SK-MEL-5 (cell line): ENCODE measurements at regions not wholly inside any gene's neighbourhood (a gene's known extent, or its start where the extent isn't known, plus 50 kb on each side); places are given as distances from the start of the nearest gene placed in this dataset.
"Not testable (repeated sequence)": the region's sequence is repeated elsewhere in the genome, so short reads cannot be mapped to it uniquely, and the experiment has no call there.

Experiments
- DNase-seq: peaks from one replicate; pipeline ENCODE4 v3.0.0-alpha.2; 2016; ENCODE audit warnings: low read depth, low spot score
- in situ Hi-C: cut with HindIII; loops from 2 replicates; pipeline ENCODE4 v1.10.0; 2016; ENCODE audit warnings: low sequenced_read_pairs, high pct_unique_total_duplicates, low pct_unique_long_range_greater_than_20kb

DNA sequence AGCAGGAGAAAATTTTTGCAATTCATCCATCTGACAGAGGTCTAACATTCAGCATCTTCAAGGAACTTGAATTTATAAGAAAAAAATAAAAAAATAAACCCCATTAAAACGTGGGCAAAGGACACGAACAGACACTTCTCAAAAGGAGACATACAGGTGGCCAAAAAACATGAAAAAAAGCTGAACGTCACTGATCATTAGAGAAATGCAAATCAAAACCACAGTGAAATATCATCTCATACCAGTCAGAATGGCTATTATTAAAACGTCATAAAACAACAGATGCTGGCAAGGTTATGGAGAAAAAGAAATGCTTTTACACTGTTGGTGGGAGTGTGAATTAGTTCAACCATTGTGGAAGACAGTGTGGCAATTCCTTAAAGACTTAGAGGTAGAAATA lies 209.2 kb downstream of the SPRY1 start:
- DNase-seq, in situ Hi-C loops: not testable (repeated sequence)

DNA sequence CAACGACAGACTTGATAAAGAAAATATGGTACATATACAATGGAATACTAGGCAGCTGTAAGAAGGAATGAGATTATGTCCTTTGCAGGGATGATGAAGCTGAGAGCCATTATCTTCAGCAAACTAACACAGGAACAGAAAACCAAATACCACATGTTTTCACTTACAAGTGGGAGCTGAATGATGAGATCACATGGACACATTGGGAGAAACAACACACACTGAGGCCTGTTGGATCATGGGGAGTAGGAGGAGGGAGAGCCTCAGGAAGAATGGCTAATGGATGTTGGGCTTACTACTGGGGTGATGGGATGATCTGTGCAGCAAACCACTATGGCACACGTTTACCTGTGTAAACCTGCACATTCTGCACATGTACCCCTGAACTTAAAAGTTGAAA lies 209.7 kb downstream of the SPRY1 start:
- in situ Hi-C loops, result no loop called here

DNA sequence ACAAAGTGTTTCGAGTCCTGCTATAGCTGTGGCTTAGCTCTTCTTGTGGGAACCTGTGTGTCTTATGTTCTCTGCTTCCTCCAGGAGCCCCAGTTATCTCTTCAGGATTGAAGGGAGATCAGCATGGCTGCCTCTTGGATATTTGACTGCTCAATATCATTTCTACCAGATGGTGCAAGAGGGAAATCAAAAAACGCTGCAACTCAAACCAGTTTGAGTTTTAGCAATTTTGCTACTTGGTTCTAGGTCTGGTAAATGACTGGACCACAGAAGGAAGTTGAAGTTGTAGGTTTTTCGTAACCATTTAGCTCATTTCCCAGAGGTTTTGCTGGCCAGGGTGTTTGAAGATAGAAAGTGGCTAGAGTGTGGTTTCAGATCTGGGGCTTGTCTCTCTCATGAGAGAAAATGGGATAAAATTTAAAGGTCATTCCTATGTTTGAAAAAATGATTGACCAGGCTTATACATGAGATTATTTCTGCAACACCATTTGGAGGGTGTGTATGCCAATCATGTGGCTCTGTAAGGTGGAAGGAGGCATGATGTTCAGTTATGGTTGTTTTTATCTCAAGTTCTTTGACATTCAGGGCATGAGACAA lies 210.4 kb downstream of the SPRY1 start:
- no peak for DNase-seq
- in situ Hi-C loops, result no loop called here

More for the DNA sequence above, 209.7 kb downstream of the SPRY1 start:
- DNase-seq, result no peak

DNA sequence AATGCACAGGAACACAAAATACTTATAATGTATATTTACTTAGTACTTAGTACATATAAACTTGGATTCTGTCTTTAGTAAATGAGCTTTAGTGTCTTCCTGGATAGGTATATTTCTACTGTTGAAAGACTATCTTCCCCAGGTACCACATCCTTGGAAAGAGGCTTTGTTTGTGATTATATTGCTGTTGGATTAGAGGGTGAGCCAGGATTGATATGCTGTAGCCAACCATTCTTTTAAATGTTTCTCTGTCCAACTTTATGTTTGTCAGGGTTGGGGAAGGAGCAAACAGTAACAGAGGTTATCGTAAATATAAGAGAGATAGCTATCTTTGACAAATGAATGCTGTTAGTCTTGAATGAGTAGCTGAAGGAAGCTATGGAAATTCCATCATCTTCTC lies 213.2 kb downstream of the SPRY1 start:
- in situ Hi-C loops, result no loop called here
- DNase-seq, result no peak

DNA sequence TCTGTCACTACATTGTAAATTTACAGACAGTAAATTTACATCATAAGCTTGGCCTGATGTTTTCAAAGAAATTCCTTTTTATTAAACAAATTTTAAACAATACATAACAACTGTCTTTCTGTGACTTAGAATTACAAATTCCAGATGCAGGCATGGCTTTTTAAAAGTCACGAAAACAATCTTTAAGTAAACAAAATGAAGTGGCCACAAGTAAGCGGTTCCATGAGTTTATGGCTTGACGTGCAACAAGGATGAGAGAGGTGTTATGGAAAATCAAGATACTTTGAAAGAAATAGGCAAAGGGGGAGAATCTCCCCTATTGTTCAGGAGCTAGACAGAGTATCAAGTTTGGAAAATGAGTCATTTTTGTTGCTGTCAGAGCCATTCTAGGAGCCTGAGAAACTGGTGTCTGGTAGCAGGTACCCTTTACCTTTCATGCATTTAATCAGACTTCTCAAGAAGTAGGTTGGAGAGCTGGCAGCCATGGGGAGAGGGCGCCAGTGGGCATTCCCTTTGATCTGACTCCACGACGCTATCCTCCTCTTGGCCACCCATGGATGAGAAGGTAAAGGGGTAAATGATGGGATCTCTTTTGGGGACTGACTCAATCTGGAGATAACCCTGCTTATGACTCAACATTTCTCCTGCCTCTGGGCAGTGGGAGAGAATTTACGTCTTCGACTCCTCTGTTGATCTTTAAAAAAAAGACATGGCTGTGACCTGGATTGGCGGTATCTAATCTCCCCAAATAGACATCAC lies 217.2 kb downstream of the SPRY1 start:
- in situ Hi-C loops, result no loop called here
- DNase-seq, result no peak

DNA sequence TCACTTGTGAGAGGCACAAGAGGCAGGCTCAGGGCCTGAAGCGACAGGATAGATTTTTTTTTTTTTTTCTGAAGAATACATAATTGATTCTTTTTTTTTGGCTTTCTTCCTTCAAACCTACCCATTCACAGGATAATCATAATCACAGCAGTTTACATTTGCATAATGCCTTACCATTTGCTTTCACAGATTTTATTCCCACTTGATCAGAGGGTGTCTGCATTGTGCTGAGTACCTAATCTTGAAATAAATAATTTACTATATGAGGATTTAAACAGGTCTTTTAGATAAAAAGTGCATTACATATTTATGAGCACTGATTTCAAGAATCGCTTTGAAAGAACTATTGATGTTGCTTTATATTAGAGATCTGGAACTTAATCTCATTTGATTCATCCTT lies 219.3 kb downstream of the SPRY1 start:
- in situ Hi-C loops, result no loop called here
- DNase-seq, result no peak

DNA sequence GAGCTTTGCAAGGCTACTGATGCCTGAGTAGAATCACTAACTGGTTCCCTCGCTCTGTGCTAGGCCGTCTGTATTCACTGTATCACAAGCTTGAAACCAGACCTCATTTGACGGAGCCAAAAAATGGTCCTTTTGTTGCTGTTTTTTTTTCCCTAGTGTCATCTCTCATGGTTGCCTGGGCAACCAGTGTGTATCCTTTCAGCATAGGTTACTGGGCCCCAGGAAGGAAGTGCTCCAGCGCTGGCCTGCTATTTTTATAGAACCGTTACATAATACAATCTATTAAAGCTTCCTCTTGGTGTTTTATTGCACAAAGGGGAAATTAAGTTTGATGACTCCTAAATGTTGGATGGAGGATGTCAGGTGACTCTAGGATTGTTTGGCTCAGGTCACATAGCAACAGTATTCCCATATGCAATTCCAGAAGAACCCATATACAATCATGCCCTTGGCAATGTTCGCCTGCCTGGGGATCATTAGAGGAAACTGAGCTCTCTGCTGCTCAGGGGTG lies 220.4 kb downstream of the SPRY1 start:
- in situ Hi-C loops, result no loop called here
- peak; percentile 99 for DNase-seq

DNA sequence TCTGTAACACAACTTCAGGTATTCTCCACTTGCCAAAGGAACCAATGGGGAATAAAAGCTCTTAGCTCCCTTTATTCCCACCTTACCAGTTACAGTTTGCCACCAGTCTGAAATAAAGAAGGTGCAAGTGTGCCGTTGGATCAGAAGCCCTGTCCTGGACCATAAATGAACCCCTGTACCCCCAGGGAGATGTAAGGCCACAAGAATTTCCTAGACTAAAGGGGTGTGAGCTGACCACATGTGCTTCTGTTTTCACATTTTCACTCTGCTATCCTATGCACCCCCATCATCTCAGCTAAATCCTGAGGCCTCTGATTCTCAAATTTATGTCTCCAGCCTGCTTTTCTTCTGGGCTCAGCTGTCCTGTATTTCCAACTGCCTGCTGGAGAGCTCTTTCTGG lies 221.2 kb downstream of the SPRY1 start:
- in situ Hi-C loops, result no loop called here
- no peak for DNase-seq

DNA sequence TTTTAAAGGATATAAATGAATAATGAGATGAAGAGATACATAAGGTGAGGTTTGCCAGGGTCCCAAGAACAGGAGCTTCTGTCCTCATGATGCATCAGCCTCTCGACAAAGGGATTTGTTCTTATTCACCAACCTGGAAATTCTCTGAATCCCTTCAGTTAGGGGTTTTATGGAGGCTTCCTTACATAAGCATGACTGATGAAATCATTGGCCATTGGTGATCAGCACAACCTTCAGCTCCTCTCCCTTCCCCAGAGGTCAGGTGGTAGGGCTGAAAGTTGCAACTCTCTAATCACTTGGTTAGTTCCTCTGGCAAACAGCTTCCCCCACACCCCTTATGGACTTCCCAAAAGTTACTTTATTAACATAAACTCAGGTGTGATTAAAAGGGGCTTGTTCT lies 222.0 kb downstream of the SPRY1 start:
- no peak for DNase-seq
- in situ Hi-C loops, result no loop called here

DNA sequence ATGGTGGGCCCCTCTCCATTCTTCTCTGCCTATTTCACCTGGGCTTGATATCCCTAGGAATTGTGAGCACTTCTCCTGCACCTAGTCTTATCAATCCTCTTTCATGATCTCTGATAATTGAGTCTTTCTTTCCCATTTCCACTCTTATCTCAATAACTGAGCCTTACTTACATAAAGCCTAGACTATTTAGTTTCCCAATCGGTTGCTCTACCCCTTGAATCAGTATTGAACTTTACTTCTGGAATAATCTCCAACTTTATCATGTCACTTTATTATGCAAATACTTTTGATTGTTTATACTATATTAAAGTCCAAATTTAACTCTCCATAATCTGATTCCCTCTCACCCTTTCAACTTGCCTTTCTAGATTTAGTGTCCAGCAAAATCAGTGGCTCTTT lies 222.7 kb downstream of the SPRY1 start:
- no peak for DNase-seq
- in situ Hi-C loops, result no loop called here

DNA sequence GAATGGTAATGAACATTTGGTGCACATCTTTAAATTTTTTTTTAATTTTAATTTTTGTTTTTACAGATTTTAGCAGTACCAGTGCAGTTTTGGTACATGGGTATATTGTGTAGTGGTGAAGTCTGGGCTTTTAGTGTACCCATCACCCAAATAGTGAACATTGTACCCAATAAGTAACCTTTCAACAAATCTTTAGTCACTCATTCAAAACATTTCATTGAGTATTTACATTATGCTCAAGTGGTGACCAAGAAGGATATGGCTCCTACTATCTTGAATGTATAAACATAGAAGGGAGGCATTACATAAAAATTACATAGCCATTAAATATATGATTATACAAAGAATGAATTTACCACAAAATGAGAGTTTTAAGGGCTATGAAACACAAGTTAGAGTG lies 223.3 kb downstream of the SPRY1 start:
- no peak for DNase-seq
- in situ Hi-C loops, result no loop called here

DNA sequence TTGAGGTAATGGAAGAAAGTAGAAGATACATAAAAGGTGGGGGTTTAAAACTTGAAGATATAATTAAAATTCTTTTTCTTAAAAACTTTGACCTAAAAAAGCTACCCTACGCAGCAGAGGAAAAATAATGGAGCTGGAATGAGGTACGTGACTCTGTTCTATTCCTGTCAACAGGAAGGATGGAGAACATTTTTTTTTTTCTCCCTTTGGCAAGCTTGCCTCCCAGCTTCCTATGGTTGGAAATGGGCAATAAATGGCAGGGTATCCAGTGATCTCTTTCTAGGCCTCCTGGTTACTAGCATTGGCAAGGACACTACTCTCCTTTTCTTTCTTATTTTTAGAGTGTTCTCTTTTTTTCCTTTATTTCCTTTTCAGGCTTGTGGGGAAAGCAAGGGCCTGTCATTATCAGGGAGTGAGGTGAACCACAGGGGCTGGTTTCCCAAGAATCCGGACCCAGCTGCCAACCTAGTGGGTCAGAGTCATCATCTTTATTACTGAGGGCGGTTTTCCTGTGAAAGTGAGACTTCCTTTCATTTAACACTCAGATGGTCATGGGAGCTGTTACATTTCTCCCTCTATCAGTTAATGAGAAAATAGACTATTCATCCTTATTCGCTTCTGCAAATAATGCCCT lies 224.6 kb downstream of the SPRY1 start:
- no peak for DNase-seq
- in situ Hi-C loops, result no loop called here

DNA sequence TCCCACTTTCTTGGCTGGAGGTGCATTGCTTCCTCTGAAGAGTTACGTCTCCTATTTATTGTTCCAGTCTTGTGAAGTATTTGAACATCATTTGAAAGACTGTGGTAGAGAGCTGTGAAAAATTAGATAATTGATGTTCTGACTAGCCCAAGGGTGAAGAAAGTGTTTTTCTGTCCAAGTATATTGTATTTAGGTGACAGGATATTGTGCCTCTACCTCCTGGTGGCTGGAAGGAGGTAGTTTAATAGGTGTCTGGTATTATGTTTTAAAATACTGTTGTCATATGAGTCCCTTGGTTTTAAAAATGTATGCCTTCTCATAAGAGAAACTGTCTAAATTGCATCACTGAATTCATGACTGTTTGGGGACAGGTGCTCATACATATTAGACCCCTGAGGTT lies 226.0 kb downstream of the SPRY1 start:
- DNase-seq, result no peak
- in situ Hi-C loops, result no loop called here

DNA sequence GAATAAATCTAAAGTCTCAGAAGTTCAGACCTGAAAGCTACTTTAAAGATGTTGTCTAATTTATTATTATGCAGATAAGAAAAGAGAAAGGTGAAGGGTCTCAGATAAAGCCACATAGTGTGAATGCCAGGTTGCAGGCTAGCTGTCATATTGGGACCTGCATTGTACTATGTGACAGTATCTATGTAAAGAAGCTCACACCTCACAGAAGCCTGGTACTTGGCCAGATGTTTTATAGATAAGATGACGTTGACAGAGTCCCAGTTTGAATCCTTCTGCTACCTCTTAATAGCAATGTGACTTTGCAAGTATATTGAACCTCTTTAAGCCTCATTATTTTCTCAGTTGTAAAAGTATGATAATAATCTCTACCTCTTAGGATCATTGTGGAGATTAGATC lies 227.0 kb downstream of the SPRY1 start:
- in situ Hi-C loops, result no loop called here
- no peak for DNase-seq

DNA sequence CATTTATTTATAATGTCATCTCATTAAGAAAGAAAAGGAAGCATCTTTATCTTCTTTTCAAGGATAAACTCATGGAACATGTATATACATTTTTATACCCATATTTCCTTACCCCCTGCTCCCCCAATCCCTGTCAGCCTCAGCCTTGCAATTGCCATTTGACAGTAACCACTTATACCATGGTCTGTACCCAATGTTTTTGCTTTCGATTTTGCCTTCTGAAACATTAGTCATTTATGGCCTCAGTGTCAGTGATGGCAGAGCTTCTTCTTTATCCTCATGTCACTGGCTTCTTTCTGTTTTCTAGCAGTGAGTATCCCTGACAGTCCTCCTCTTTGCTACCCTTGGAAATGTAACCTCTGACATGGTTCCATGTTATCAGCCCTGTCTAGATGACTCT lies 228.4 kb downstream of the SPRY1 start:
- in situ Hi-C loops, result no loop called here
- no peak for DNase-seq

DNA sequence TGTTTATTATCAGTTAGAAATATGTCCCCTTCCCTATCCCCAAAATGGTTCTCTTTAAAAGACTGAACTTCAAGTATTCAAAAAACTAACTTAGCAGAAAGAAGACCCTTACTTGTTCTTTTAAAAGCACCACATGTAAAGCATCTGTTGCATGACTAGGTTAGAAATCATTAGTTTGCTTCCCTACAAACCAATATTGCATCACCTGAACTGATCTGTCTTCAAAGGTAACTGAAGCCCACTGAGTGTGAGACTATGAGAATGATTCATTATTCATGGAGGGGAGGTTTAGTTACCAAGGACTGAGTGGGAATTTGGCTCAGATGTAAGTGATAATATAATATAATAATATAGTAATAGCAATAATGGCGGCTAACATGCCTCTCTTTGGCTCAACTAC lies 231.7 kb downstream of the SPRY1 start:
- no peak for DNase-seq
- in situ Hi-C loops, result no loop called here

DNA sequence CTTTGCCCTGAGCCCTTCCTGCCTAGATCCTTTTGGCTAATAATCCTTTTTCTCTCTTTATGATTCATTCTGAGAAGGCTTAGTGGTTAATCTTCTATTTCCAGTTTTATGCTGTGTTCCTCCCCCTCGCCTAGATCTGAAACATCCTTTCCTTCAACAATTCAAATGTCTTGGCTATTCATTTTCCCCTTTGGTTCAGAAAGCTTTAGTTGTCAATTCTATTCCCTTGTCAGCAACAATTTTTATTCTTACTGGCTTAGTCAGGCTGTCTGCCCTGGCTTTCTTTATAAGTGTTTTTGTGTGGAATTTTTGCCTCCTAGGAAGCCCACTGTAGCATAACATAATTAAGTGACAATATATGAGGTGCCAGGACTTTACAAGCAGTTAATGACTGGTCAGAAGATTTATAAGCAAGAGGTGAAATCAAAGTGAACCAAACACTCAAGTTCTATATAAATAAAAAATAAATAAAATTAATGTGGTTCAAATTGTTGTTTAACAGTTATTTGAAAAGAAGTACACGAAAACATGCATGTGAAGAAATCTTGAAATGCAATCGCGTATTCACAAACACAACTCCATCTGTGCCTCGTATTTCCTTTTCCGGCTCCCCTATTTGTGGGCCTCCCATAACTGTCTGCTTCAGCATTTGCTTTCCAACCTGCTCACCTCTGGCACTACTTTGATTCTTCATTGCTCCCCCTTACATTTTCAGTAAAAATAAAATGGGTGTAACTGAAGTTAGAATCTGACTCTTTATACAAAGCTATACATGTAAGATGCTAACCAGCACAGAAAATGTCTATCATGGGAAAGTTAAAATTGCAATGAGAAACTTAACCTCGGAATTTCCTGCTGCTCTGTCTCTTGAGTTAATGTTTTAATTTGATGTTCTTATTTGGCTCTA lies 235.4 kb downstream of the SPRY1 start:
- in situ Hi-C loops, result no loop called here
- DNase-seq, result no peak

DNA sequence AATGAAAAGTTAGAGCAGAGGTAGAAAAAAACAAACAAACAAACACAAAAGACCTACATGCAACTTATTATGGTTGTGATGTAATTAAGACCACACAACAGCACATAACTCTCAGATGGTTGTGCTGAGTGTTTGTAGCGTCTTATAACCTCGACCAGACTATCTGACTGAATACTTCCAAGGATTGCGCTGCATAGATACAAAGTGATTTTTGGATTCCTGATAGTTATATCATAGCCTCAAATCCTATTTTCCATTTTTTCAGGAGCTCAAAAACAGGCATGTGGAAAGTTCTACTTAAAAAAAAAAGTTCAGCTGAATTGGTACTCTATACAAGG lies 236.1 kb downstream of the SPRY1 start:
- in situ Hi-C loops, result no loop called here
- DNase-seq, result no peak
